VCaP (cell line): ENCODE measurements at regions not wholly inside any gene's neighbourhood (a gene's known extent, or its start where the extent isn't known, plus 50 kb on each side); places are given as distances from the start of the nearest gene placed in this dataset.
"Not testable (repeated sequence)": the region's sequence is repeated elsewhere in the genome, so short reads cannot be mapped to it uniquely, and the experiment has no call there.

ENCODE experiments used
- H3K27ac ChIP-seq: fragments of 450-650 bp; 2 replicates; pipeline ENCODE4 v1.5.1; 2017
- CTCF ChIP-seq: fragments of 450-650 bp; conservative IDR thresholded peaks from 2 replicates; pipeline ENCODE4 v1.5.1; 2017; ENCODE audit warnings: mild to moderate bottlenecking, moderate library complexity

GRCh38 chr22:19657252-19658056 lies 56.8 kb upstream of the SEPTIN5 start:
- no peak for TF ChIP-seq CTCF

GRCh38 chr22:19658057-19658966 lies 56.0 kb upstream of the SEPTIN5 start:
- H3K27ac ChIP-seq, result no peak overlapping the region
- no peak for TF ChIP-seq CTCF

More at GRCh38 chr22:19657252-19658056, 56.8 kb upstream of the SEPTIN5 start:
- no peak overlapping the region for H3K27ac ChIP-seq

GRCh38 chr22:19658967-19659804 lies 55.1 kb upstream of the SEPTIN5 start:
- no peak for TF ChIP-seq CTCF
- no peak overlapping the region for H3K27ac ChIP-seq

- H3K27ac ChIP-seq, result no peak overlapping the region
- no peak for TF ChIP-seq CTCF
These were observed 54.4 kb upstream of the SEPTIN5 start for GRCh38 chr22:19659805-19660345.

GRCh38 chr22:19660583-19660982 lies 53.7 kb upstream of the SEPTIN5 start:
- H3K27ac ChIP-seq, result not testable (repeated sequence)

- H3K27ac ChIP-seq, result no peak overlapping the region
- no peak for TF ChIP-seq CTCF
These were observed 53.1 kb upstream of the SEPTIN5 start for GRCh38 chr22:19661156-19661555.

- H3K27ac ChIP-seq, result not testable (repeated sequence)
These were observed 52.1 kb upstream of the SEPTIN5 start for GRCh38 chr22:19662049-19662684.
